ENCODE measurements at regions not wholly inside any gene's neighbourhood (a gene's known extent, or its start where the extent isn't known, plus 50 kb on each side); places are given as distances from the start of the nearest gene placed in this dataset.

- no peak for DNase-seq (ENCODE audit: low spot score)
- Histone ChIP-seq H3K27me3 (ENCODE audit: control insufficient read depth in 4 of 4, insufficient read depth in 4 of 4, low read length in 3 of 4) (no peaks in the 10 kb centered on the region), H3K4me3 (ENCODE audit: low read depth in 1 of 3, low read length in 3 of 3) (no peak overlapping the region), H3K9ac (ENCODE audit: low read depth in 1 of 2, low read length in 2 of 2) (no peak overlapping the region), H3K4me1 (ENCODE audit: control insufficient read depth in 4 of 4, insufficient read depth in 4 of 4, low read length in 3 of 4) (no peaks in the 10 kb centered on the region), H3K27ac (ENCODE audit: low read depth in 1 of 2, low read length in 2 of 2) (no peak overlapping the region), H3K9me3 (ENCODE audit: control insufficient read depth in 4 of 4, low read length in 3 of 4) (no peaks in the 10 kb centered on the region), H3K36me3 (ENCODE audit: control insufficient read depth in 4 of 4, insufficient read depth in 3 of 4, low read depth in 1 of 4, low read length in 3 of 4) (no peaks in the 10 kb centered on the region)
- 70% methylated on average over 2 of the region's 2 CpGs for WGBS
- TF ChIP-seq ZBTB33 (IDR thresholded peaks at IDR 0.05) (no peak), YY1 (IDR thresholded peaks at IDR 0.05) (no peak), TAF1 (conservative IDR thresholded peaks at IDR 0.05) (no peak), FOXA1 (IDR thresholded peaks at IDR 0.05) (no peak), EGR1 (IDR thresholded peaks at IDR 0.05; ENCODE audit: low read depth in 2 of 2) (no peak), REST (IDR thresholded peaks at IDR 0.05) (no peak), MAX (IDR thresholded peaks at IDR 0.05) (no peak), HNF4A (conservative IDR thresholded peaks at IDR 0.05) (no peak), JUND (IDR thresholded peaks at IDR 0.05) (no peak), RAD21 (IDR thresholded peaks at IDR 0.05) (no peak), CTCF (IDR thresholded peaks at IDR 0.05; ENCODE audit: low read depth, low read length, missing input control) (no peak), ATF3 (IDR thresholded peaks at IDR 0.05) (no peak), SP1 (IDR thresholded peaks at IDR 0.05) (no peak), RXRA (IDR thresholded peaks at IDR 0.05) (no peak), FOXA2 (IDR thresholded peaks at IDR 0.05) (no peak), HNF4G (IDR thresholded peaks at IDR 0.05) (no peak), GABPA (IDR thresholded peaks at IDR 0.05 in 1 of 2, conservative IDR thresholded peaks at IDR 0.05 in 1 of 2) (no peak), NR2F2 (IDR thresholded peaks at IDR 0.05) (no peak)
These were observed 109.6 kb upstream of the MAP3K4 start for GRCh38 chr6:160882006-160882405.
